Ascending aorta (tissue), 2 donors: ENCODE measurements at regions not wholly inside any gene's neighbourhood (a gene's known extent, or its start where the extent isn't known, plus 50 kb on each side); places are given as distances from the start of the nearest gene placed in this dataset.
"Not testable (repeated sequence)": the region's sequence is repeated elsewhere in the genome, so short reads cannot be mapped to it uniquely, and the experiment has no call there.

Experiments
- DNase-seq, 2 donors: peaks; one replicate each; pipeline ENCODE4 v3.0.0-alpha.2; 2019; ENCODE audit warnings: low spot score in 2 of 2
- H3K27ac ChIP-seq, 2 donors: fragments of 200-600 bp; sonication (generic); one replicate each; pipeline ENCODE4 v1.5.1; 2016 to 2017; ENCODE audit warnings: mild to moderate bottlenecking in 1 of 2
- H3K27me3 ChIP-seq: fragments of 200-600 bp; sonication (generic); one replicate; pipeline ENCODE4 v1.5.1; 2017
- H3K36me3 ChIP-seq, 2 donors: fragments of 200-600 bp; sonication (generic); one replicate each; pipeline ENCODE4 v1.5.1; 2016
- H3K4me1 ChIP-seq, 2 donors: fragments of 200-600 bp; sonication (generic); one replicate each; pipeline ENCODE4 v1.5.1; 2016 to 2017; ENCODE audit warnings: mild to moderate bottlenecking in 1 of 2
- H3K4me3 ChIP-seq, 2 donors: fragments of 200-600 bp; sonication (generic); one replicate each; pipeline ENCODE4 v1.5.1; 2016 to 2017; ENCODE audit warnings: mild to moderate bottlenecking in 1 of 2
- H3K9me3 ChIP-seq, 2 donors: fragments of 200-600 bp; sonication (generic); one replicate each; pipeline ENCODE4 v1.5.1; 2016
- intact Hi-C: fragments of 100-400 bp; cut with DNase I; formaldehyde crosslinking; loops from one replicate; pipeline ENCODE4 v1.15.1; 2023
- TF ChIP-seq, protein P1 (sequence below), 3 experiments: fragments of 200-600 bp in 2 of 3; fragments of 450-650 bp in 1 of 3; sonication (generic) in 2 of 3; IDR thresholded peaks; one replicate each; pipeline ENCODE4 v1.5.1; 2016 to 2019; ENCODE audit warnings: antibody characterized with exemption in 3 of 3, mild to moderate bottlenecking in 1 of 3, moderate library complexity in 1 of 3

DNA sequence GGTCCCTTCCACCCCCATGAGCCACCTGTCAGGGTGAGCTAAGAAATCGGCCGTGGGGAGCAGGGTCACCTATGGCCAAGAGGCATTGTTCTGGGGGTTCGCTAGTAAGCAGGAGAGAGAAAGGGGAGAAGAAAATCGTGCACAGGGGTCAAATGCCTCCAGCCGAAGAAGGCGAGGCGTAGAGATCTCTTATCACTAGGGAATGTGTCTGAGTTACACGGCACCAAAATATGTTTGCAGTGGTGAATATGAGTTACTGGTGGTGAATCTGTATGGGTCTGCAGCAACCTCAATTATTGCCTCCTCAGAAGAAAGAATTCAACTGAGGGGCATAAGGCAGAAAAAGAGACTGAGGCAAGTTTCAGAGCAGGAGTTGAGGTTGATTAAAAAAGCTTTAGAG, 54.2 kb upstream of the RABGAP1L start:
- Histone ChIP-seq H3K27me3 (no peaks in the 10 kb centered on the region), H3K36me3 (no peaks in the 10 kb centered on the region), H3K27ac (no peak overlapping the region), H3K4me3 (no peak overlapping the region), H3K9me3 (no peaks in the 10 kb centered on the region), H3K4me1 (no peaks in the 10 kb centered on the region)
- TF ChIP-seq, protein P1, sequence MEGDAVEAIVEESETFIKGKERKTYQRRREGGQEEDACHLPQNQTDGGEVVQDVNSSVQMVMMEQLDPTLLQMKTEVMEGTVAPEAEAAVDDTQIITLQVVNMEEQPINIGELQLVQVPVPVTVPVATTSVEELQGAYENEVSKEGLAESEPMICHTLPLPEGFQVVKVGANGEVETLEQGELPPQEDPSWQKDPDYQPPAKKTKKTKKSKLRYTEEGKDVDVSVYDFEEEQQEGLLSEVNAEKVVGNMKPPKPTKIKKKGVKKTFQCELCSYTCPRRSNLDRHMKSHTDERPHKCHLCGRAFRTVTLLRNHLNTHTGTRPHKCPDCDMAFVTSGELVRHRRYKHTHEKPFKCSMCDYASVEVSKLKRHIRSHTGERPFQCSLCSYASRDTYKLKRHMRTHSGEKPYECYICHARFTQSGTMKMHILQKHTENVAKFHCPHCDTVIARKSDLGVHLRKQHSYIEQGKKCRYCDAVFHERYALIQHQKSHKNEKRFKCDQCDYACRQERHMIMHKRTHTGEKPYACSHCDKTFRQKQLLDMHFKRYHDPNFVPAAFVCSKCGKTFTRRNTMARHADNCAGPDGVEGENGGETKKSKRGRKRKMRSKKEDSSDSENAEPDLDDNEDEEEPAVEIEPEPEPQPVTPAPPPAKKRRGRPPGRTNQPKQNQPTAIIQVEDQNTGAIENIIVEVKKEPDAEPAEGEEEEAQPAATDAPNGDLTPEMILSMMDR (IDR thresholded peaks at IDR 0.05), result no peak
- DNase-seq, result no peak
- intact Hi-C loops, result no loop called here

DNA sequence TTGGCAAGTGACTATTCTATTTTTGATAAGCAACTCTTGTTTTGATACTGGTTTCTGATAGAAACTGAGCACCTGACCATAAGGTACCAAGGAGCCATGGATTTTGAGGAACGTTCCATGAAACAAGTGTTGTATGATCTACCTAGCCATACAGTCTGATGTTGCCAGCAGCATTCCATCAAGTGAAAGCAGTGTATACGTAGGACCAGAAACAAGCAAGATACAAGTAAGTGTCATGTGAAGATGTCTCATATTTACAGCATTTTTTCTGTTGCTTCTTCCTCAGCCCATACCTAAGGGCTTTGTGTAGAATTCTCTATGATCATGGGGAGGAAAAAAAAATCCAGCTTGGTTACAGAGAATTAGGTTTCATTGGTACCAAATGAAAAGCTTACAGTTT, 55.6 kb upstream of the RABGAP1L start:
- intact Hi-C loops, result no loop called here
- no peak for DNase-seq

DNA sequence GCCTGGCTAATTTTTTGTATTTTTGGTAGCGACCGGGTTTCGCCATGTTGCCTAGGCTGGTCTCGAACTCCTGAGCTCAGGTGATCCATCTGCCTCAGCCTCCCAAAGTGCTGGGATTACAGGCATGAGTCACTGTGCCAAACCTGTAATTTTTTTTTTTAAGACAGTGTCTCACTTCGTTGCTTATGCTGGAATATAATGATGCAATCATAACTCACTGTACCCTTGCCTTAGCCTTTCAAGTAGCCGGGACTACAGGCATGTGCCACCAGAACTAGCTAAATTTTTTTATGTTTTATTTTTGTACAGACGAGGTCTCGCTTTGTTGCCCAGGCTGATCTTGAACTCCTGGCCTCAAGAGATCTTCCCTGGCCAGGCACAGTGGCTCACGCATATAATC, 57.3 kb upstream of the RABGAP1L start:
- H3K27ac ChIP-seq, H3K36me3 ChIP-seq, intact Hi-C loops, H3K27me3 ChIP-seq, H3K4me3 ChIP-seq, H3K4me1 ChIP-seq, DNase-seq, H3K9me3 ChIP-seq: not testable (repeated sequence)

More for the DNA sequence above, 55.6 kb upstream of the RABGAP1L start:
- no peaks in the 10 kb centered on the region for H3K27me3 ChIP-seq
- no peaks in the 10 kb centered on the region for H3K36me3 ChIP-seq
- no peak overlapping the region for H3K27ac ChIP-seq
- TF ChIP-seq, protein P1 (IDR thresholded peaks at IDR 0.05), result no peak
- no peak overlapping the region for H3K4me3 ChIP-seq
- H3K4me1 ChIP-seq, result no peaks in the 10 kb centered on the region
- H3K9me3 ChIP-seq, result no peaks in the 10 kb centered on the region

DNA sequence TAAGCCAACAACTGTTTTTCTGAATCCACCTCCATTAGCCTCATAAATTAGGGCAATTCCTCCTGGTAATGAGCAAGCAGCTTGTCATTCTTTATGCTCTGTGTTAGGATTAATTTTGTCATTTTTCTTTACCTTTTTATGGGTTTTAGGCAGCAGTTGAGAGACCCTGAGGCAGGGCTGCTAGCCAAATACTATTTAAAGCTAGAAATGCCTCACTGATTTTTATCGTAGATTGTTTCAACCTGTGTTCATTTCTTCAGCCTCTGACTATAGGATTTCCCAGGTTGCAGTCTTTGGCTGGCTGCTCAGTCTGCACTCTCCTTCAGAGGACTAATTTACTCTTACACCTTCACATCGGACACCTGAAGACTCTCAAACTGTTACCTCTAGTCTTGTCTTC, 61.9 kb upstream of the RABGAP1L start:
- Histone ChIP-seq H3K27me3 (no peaks in the 10 kb centered on the region), H3K4me3 (no peak overlapping the region), H3K9me3 (no peaks in the 10 kb centered on the region), H3K4me1 (no peaks in the 10 kb centered on the region), H3K27ac (no peak overlapping the region), H3K36me3 (no peaks in the 10 kb centered on the region)
- TF ChIP-seq, protein P1 (IDR thresholded peaks at IDR 0.05), result no peak
- no peak for DNase-seq
- intact Hi-C loops, result no loop called here

DNA sequence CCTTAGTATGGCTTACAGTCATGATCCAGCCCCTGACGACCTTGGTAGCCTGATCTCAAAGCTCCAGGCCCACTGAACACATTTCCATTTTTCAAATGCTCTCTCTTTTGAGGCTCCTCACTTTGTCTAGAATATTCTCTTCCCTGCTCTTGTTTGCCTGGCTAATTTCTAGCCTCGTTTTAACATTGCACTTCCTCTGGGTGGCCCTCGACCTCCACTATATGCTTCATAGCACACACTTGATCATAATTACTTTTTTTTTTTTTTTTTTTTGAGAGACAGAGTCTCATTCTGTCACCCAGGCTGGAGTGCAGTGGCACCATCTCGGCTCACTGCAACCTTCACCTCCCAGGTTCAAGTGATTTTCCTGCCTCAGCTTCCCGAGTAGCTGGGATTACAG, 65.5 kb upstream of the RABGAP1L start:
- DNase-seq, H3K9me3 ChIP-seq, H3K27me3 ChIP-seq, H3K27ac ChIP-seq, H3K36me3 ChIP-seq, intact Hi-C loops, H3K4me3 ChIP-seq, H3K4me1 ChIP-seq: not testable (repeated sequence)

DNA sequence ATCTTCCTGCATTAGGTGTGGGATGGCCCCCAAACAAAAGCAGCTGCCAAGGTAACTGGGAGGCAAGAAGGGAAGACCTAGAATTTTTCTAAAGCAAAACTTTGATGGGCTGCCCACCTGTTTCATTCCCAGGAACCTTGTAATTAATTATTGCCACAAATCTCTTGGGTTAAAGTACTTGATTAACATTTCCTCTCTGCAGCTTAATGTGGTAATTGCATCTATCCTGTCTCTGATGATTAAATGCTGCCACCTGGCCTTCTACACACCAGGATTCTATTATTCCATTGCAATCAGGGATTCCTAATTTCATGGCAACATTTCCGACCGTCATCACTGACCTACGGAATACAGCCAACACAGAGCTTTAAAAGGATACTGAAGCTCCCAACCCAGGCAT, 68.3 kb upstream of the RC3H1 start:
- TF ChIP-seq, protein P1 (IDR thresholded peaks at IDR 0.05), result no peak
- no peak for DNase-seq

DNA sequence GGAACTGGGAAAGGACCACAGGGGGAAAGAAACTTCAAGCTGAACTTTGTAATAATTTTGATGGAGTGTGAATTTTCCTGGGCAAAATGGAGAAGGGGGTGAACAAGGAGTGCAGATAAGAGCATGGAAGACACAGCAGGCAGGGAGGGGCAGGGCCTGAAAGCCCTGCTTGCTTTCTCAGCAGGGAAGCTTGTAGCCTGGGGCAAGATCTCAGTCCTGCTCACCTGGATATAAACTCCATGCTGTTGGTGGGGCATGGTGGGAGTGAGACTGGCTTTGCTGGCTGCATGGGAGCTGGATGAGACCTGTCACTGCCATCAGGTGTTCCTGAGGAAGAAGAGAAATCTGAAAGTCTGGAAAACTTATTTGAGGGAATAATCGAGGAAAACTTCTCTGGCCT, 58.7 kb upstream of the RC3H1 start:
- TF ChIP-seq, protein P1 (IDR thresholded peaks at IDR 0.05), result no peak
- H3K27me3 ChIP-seq, result no peaks in the 10 kb centered on the region
- no peak for DNase-seq
- no peak overlapping the region for H3K27ac ChIP-seq
- intact Hi-C loops, result no loop called here
- no peaks in the 10 kb centered on the region for H3K36me3 ChIP-seq
- H3K4me1 ChIP-seq, result no peaks in the 10 kb centered on the region
- no peaks in the 10 kb centered on the region for H3K9me3 ChIP-seq
- H3K4me3 ChIP-seq, result no peak overlapping the region

More for the DNA sequence above, 68.3 kb upstream of the RC3H1 start:
- Histone ChIP-seq H3K9me3 (peaks cover 0 to 9% of the 10 kb centered on the region in 2 donors), H3K36me3 (no peaks in the 10 kb centered on the region), H3K4me3 (no peak overlapping the region), H3K4me1 (no peaks in the 10 kb centered on the region), H3K27me3 (no peaks in the 10 kb centered on the region), H3K27ac (no peak overlapping the region)
- intact Hi-C loops, result no loop called here
